Tibial nerve (tissue), 3 donors: ENCODE measurements at regions not wholly inside any gene's neighbourhood (a gene's known extent, or its start where the extent isn't known, plus 50 kb on each side); places are given as distances from the start of the nearest gene placed in this dataset.

ENCODE experiments used
- POLR2A ChIP-seq, 2 donors: fragments of 450-650 bp; IDR thresholded peaks; one replicate each; pipeline ENCODE4 v1.6.1; 2017; ENCODE audit warnings: antibody characterized with exemption in 2 of 2, mild to moderate bottlenecking in 2 of 2, moderate library complexity in 2 of 2
- TF ChIP-seq, protein P1 (sequence below), 5 experiments: fragments of 200-600 bp in 3 of 5; fragments of 450-650 bp in 2 of 5; sonication (generic) in 3 of 5; IDR thresholded peaks; one replicate each; pipeline ENCODE4 v1.5.1; 2016 to 2019; ENCODE audit warnings: antibody characterized with exemption in 5 of 5, mild to moderate bottlenecking in 3 of 5, moderate library complexity in 2 of 5

DNA sequence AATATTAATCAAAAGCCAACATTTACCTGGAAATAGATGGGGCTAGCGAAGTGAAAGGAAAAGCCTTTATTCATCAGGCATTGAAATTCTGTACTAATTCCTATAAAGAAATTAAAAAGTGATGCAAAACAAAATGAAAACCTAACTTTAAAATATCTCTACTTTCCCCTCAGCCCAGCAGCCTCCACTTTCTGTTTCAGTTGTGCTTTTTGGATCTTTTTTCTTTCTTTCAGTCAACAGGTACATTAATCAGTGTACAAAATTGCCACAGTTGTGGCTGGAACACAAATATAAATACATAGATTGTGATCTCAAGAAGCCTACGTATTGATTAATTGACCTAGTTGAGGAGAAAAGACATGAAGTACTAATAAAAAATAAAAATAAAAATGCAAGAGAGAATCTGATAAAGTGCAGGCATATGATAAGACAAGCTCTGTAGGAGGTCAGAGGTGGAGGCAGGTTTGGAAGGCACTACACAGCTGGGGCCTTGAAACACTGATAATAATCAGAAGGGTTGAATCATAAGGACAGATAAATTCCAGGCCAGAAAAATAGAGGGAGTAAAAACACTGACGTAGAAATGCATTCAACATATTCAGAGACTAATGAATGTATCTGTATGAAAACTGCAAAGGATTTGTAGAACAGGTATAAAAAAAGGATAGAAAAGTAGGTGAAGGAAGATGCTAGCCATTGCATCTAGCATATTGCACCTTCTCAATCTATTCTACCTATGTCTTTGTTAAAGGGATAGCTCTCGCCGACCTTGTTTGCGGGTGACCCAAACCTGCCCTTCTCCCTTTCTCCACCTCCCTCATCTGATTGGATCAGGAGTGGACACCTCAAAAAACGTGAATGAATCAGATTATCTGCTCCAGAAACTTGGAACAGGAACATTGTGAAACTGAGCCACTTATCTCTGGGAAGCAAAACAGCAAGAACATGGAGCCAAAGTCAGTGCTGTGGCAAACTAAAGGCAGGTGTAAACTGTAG, 607.8 kb upstream of the ADGRL2 start:
- TF ChIP-seq, protein P1, sequence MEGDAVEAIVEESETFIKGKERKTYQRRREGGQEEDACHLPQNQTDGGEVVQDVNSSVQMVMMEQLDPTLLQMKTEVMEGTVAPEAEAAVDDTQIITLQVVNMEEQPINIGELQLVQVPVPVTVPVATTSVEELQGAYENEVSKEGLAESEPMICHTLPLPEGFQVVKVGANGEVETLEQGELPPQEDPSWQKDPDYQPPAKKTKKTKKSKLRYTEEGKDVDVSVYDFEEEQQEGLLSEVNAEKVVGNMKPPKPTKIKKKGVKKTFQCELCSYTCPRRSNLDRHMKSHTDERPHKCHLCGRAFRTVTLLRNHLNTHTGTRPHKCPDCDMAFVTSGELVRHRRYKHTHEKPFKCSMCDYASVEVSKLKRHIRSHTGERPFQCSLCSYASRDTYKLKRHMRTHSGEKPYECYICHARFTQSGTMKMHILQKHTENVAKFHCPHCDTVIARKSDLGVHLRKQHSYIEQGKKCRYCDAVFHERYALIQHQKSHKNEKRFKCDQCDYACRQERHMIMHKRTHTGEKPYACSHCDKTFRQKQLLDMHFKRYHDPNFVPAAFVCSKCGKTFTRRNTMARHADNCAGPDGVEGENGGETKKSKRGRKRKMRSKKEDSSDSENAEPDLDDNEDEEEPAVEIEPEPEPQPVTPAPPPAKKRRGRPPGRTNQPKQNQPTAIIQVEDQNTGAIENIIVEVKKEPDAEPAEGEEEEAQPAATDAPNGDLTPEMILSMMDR (IDR thresholded peaks at IDR 0.05) = no peak
- no peak for TF ChIP-seq POLR2A (IDR thresholded peaks at IDR 0.05)
